Stimulated activated naive CD8-positive, alpha-beta T cell treated with anti-CD3 and anti-CD28 coated beads, Interleukin-15, amount 100 ng/mL, for 72 hours (primary cell): ENCODE measurements at regions not wholly inside any gene's neighbourhood (a gene's known extent, or its start where the extent isn't known, plus 50 kb on each side); places are given as distances from the start of the nearest gene placed in this dataset.
A peak's percentile ranks its signal among the peaks of the same experiment; 100 is the strongest.
"Not testable (repeated sequence)": the region's sequence is repeated elsewhere in the genome, so short reads cannot be mapped to it uniquely, and the experiment has no call there.

Experiments used
- ATAC-seq: fragments of 150-1000 bp; cut with Tn5 transposase; 2 replicates; pipeline ENCODE4 v1.10.0; 2021; ENCODE audit warnings: mild to moderate bottlenecking, moderate library complexity
- DNase-seq, 2 donors: peaks; one replicate each; pipeline ENCODE4 v3.0.0; 2021 to 2022
- H3K27ac Mint-ChIP-seq, 2 donors: one replicate each; pipeline ENCODE4 v1.8.0; 2022; ENCODE audit warnings: mild to moderate bottlenecking in 2 of 2, mixed read lengths in 2 of 2, moderate library complexity in 2 of 2
- H3K27me3 Mint-ChIP-seq: one replicate; pipeline ENCODE4 v1.8.0; 2022; ENCODE audit warnings: mixed read lengths
- H3K4me1 Mint-ChIP-seq: one replicate; pipeline ENCODE4 v1.8.0; 2022; ENCODE audit warnings: mild to moderate bottlenecking, mixed read lengths
- H3K4me3 Mint-ChIP-seq, 2 donors: one replicate each; pipeline ENCODE4 v1.8.0; 2022; ENCODE audit warnings: mild to moderate bottlenecking in 2 of 2, mixed read lengths in 2 of 2, moderate library complexity in 1 of 2
- H3K9me3 Mint-ChIP-seq, 2 donors: one replicate each; pipeline ENCODE4 v1.8.0; 2022; ENCODE audit warnings: mixed read lengths in 2 of 2

- ATAC-seq = no peak
Observed at GRCh38 chr19:14328406-14328805, 52.8 kb upstream of the ADGRE5 start.

GRCh38 chr19:14327061-14327460 lies 54.2 kb upstream of the ADGRE5 start:
- ATAC-seq, H3K9me3 Mint-ChIP-seq, H3K4me3 Mint-ChIP-seq, H3K27ac Mint-ChIP-seq, H3K27me3 Mint-ChIP-seq, H3K4me1 Mint-ChIP-seq, DNase-seq: not testable (repeated sequence)

More at GRCh38 chr19:14328406-14328805, 52.8 kb upstream of the ADGRE5 start:
- no peak for DNase-seq
- no peaks in the 10 kb centered on the region for H3K9me3 Mint-ChIP-seq
- peaks cover 7% of the 10 kb centered on the region for H3K4me1 Mint-ChIP-seq
- no peak overlapping the region for H3K4me3 Mint-ChIP-seq
- no peak overlapping the region for H3K27ac Mint-ChIP-seq
- no peaks in the 10 kb centered on the region for H3K27me3 Mint-ChIP-seq

GRCh38 chr19:14325863-14326262 lies 55.4 kb upstream of the ADGRE5 start:
- Mint-ChIP-seq H3K27me3 (no peaks in the 10 kb centered on the region), H3K4me3 (no peak overlapping the region)
- no peak for DNase-seq

GRCh38 chr19:14325134-14325533 lies 56.1 kb upstream of the ADGRE5 start:
- no peaks in the 10 kb centered on the region for H3K27me3 Mint-ChIP-seq
- no peak overlapping the region for H3K27ac Mint-ChIP-seq
- H3K4me3 Mint-ChIP-seq = no peak overlapping the region
- ATAC-seq (no peak), DNase-seq (no peak)
- H3K4me1 Mint-ChIP-seq = no peaks in the 10 kb centered on the region
- no peaks in the 10 kb centered on the region for H3K9me3 Mint-ChIP-seq

More at GRCh38 chr19:14325863-14326262, 55.4 kb upstream of the ADGRE5 start:
- no peak for ATAC-seq
- H3K4me1 Mint-ChIP-seq = no peaks in the 10 kb centered on the region
- H3K9me3 Mint-ChIP-seq = no peaks in the 10 kb centered on the region
- no peak overlapping the region for H3K27ac Mint-ChIP-seq

GRCh38 chr19:14322889-14323463 lies 58.3 kb upstream of the ADGRE5 start:
- Mint-ChIP-seq H3K9me3 (no peaks in the 10 kb centered on the region), H3K27me3 (no peaks in the 10 kb centered on the region), H3K4me1 (no peaks in the 10 kb centered on the region), H3K27ac (no peak overlapping the region), H3K4me3 (no peak overlapping the region)
- DNase-seq (no peak), ATAC-seq (no peak)

- Mint-ChIP-seq H3K27ac (no peak overlapping the region), H3K4me1 (no peaks in the 10 kb centered on the region), H3K27me3 (no peaks in the 10 kb centered on the region), H3K9me3 (no peaks in the 10 kb centered on the region), H3K4me3 (no peak overlapping the region)
- no peak for DNase-seq
- no peak for ATAC-seq
Observed at GRCh38 chr19:14320253-14320652, 61.0 kb upstream of the ADGRE5 start.

- not testable (repeated sequence) for H3K4me1 Mint-ChIP-seq, ATAC-seq, H3K27ac Mint-ChIP-seq, H3K9me3 Mint-ChIP-seq, DNase-seq, H3K4me3 Mint-ChIP-seq, H3K27me3 Mint-ChIP-seq
Observed at GRCh38 chr19:14319720-14320119, 61.5 kb upstream of the ADGRE5 start.

GRCh38 chr19:14318873-14319272 lies 62.4 kb upstream of the ADGRE5 start:
- Mint-ChIP-seq H3K27me3 (no peaks in the 10 kb centered on the region), H3K27ac (peak overlapping the region in 1 of 2 donors; percentile 49), H3K4me3 (no peak overlapping the region), H3K9me3 (no peaks in the 10 kb centered on the region), H3K4me1 (no peaks in the 10 kb centered on the region)
- no peak for ATAC-seq
- no peak for DNase-seq

GRCh38 chr19:14317157-14317556 lies 64.1 kb upstream of the ADGRE5 start:
- Mint-ChIP-seq H3K4me3 (no peak overlapping the region), H3K4me1 (no peaks in the 10 kb centered on the region), H3K27me3 (no peaks in the 10 kb centered on the region), H3K9me3 (no peaks in the 10 kb centered on the region), H3K27ac (no peak overlapping the region)
- no peak for DNase-seq
- ATAC-seq = no peak

- H3K4me1 Mint-ChIP-seq = peaks cover under 1% of the 10 kb centered on the region
- H3K9me3 Mint-ChIP-seq = no peaks in the 10 kb centered on the region
- ATAC-seq = no peak
- H3K27ac Mint-ChIP-seq = no peak overlapping the region
- no peaks in the 10 kb centered on the region for H3K27me3 Mint-ChIP-seq
- no peak overlapping the region for H3K4me3 Mint-ChIP-seq
- no peak for DNase-seq
Observed at GRCh38 chr19:14315433-14315832, 65.8 kb upstream of the ADGRE5 start.

- peaks cover 13% of the 10 kb centered on the region for H3K4me1 Mint-ChIP-seq
- DNase-seq (no peak), ATAC-seq (peak; percentile 74)
- H3K27me3 Mint-ChIP-seq = no peaks in the 10 kb centered on the region
- H3K4me3 Mint-ChIP-seq = peak overlapping the region in 1 of 2 donors; percentile 35
- H3K27ac Mint-ChIP-seq = peak overlapping the region; percentile 51 to 58
- H3K9me3 Mint-ChIP-seq = no peaks in the 10 kb centered on the region
Observed at GRCh38 chr19:14310055-14310454, 71.2 kb upstream of the ADGRE5 start.

- DNase-seq (no peak), ATAC-seq (no peak)
- Mint-ChIP-seq H3K4me3 (no peak overlapping the region), H3K4me1 (peaks cover 13% of the 10 kb centered on the region), H3K27me3 (no peaks in the 10 kb centered on the region), H3K27ac (no peak overlapping the region), H3K9me3 (no peaks in the 10 kb centered on the region)
Observed at GRCh38 chr19:14305706-14306105, 75.5 kb upstream of the ADGRE5 start.

GRCh38 chr19:14301150-14301549 lies 80.1 kb upstream of the ADGRE5 start:
- Mint-ChIP-seq H3K4me3 (no peak overlapping the region), H3K27me3 (no peaks in the 10 kb centered on the region), H3K4me1 (no peaks in the 10 kb centered on the region), H3K27ac (no peak overlapping the region), H3K9me3 (no peaks in the 10 kb centered on the region)
- ATAC-seq (no peak), DNase-seq (no peak)

GRCh38 chr19:14300303-14300702 lies 80.9 kb upstream of the ADGRE5 start:
- no peak overlapping the region for H3K4me3 Mint-ChIP-seq
- no peak overlapping the region for H3K27ac Mint-ChIP-seq
- no peaks in the 10 kb centered on the region for H3K9me3 Mint-ChIP-seq
- no peak for ATAC-seq
- H3K4me1 Mint-ChIP-seq = no peaks in the 10 kb centered on the region
- no peaks in the 10 kb centered on the region for H3K27me3 Mint-ChIP-seq
- DNase-seq = no peak

- H3K9me3 Mint-ChIP-seq, H3K27me3 Mint-ChIP-seq, DNase-seq, H3K4me1 Mint-ChIP-seq, ATAC-seq, H3K27ac Mint-ChIP-seq, H3K4me3 Mint-ChIP-seq: not testable (repeated sequence)
Observed at GRCh38 chr19:14299224-14299827, 81.9 kb upstream of the ADGRE5 start.

GRCh38 chr19:14297883-14298576 lies 83.2 kb upstream of the ADGRE5 start:
- not testable (repeated sequence) for H3K27me3 Mint-ChIP-seq, ATAC-seq

More at GRCh38 chr19:14297883-14298576, 83.2 kb upstream of the ADGRE5 start:
- not testable (repeated sequence) for H3K4me3 Mint-ChIP-seq, H3K9me3 Mint-ChIP-seq, DNase-seq, H3K27ac Mint-ChIP-seq
- peaks cover 22% of the 10 kb centered on the region for H3K4me1 Mint-ChIP-seq
